Fibroblast of lung (primary cell): ENCODE measurements at regions not wholly inside any gene's neighbourhood (a gene's known extent, or its start where the extent isn't known, plus 50 kb on each side); places are given as distances from the start of the nearest gene placed in this dataset.

Source experiments
- DNase-seq, 2 donors: peaks; one replicate each; pipeline versions ENCODE4 v3.0.0 to v3.0.0-alpha.2; 2010; ENCODE audit warnings: low read depth in 2 of 2
- H2AFZ ChIP-seq: 2 replicates; pipeline ENCODE4 v1.5.1; 2012; ENCODE audit warnings: low read length, control low read depth, inconsistent platforms
- H3K27ac ChIP-seq: 2 replicates; pipeline ENCODE4 v1.5.1; 2011; ENCODE audit warnings: low read length, control low read depth; ENCODE audit not compliant: insufficient read depth
- H3K27me3 ChIP-seq: 2 replicates; pipeline ENCODE4 v1.5.1; 2011; ENCODE audit warnings: mild to moderate bottlenecking, low read length; ENCODE audit not compliant: control insufficient read depth, insufficient read depth
- H3K36me3 ChIP-seq: 2 replicates; pipeline ENCODE4 v1.5.1; 2011; ENCODE audit warnings: low read length; ENCODE audit not compliant: control insufficient read depth, insufficient read depth
- H3K4me1 ChIP-seq: 2 replicates; pipeline ENCODE4 v1.5.1; 2011; ENCODE audit warnings: low read length; ENCODE audit not compliant: control insufficient read depth, insufficient read depth; ENCODE audit errors: extremely low read depth
- H3K4me2 ChIP-seq: 2 replicates; pipeline ENCODE4 v1.5.1; 2011; ENCODE audit warnings: low read length, control low read depth; ENCODE audit not compliant: insufficient read depth; ENCODE audit errors: extremely low read depth
- H3K4me3 ChIP-seq, 4 experiments: fragments of 200-600 bp in 1 of 4; sonication (generic) in 1 of 4; replicated peaks in 1 of 4; 2 replicates each; pipeline ENCODE4 v1.5.1; 2011 to 2016; ENCODE audit warnings: low read length in 4 of 4, low read depth in 3 of 4, mild to moderate bottlenecking in 3 of 4, control low read depth in 2 of 4, inconsistent platforms in 1 of 4, mixed read lengths in 1 of 4; ENCODE audit not compliant: insufficient read depth in 1 of 4; ENCODE audit errors: control extremely low read depth in 1 of 4
- H3K79me2 ChIP-seq: 2 replicates; pipeline ENCODE4 v1.5.1; 2012; ENCODE audit warnings: mild to moderate bottlenecking, low read length, inconsistent platforms; ENCODE audit not compliant: control insufficient read depth, insufficient read depth
- H3K9ac ChIP-seq: 2 replicates; pipeline ENCODE4 v1.5.1; 2011; ENCODE audit warnings: mild to moderate bottlenecking, low read length, control low read depth; ENCODE audit not compliant: insufficient read depth
- H3K9me3 ChIP-seq: 2 replicates; pipeline ENCODE4 v1.5.1; 2012; ENCODE audit warnings: low read depth, low read length; ENCODE audit not compliant: control insufficient read depth, insufficient read depth
- H4K20me1 ChIP-seq: 2 replicates; pipeline ENCODE4 v1.5.1; 2011; ENCODE audit warnings: low read length; ENCODE audit not compliant: control insufficient read depth, insufficient read depth; ENCODE audit errors: extremely low read depth
- CTCF ChIP-seq, 2 donors: IDR thresholded peaks in 1 of 2; conservative IDR thresholded peaks in 1 of 2; 1 replicate in 1 of 2; 2 replicates in 1 of 2; pipeline ENCODE4 v1.5.1; 2011 to 2012; ENCODE audit warnings: low read length in 2 of 2, control low read depth in 1 of 2, inconsistent platforms in 1 of 2, low read depth in 1 of 2, mild to moderate bottlenecking in 1 of 2
- EZH2 ChIP-seq: IDR thresholded peaks from 2 replicates; pipeline ENCODE4 v1.5.1; 2012; ENCODE audit warnings: low read length, control low read depth, mild to moderate bottlenecking; ENCODE audit errors: missing control alignments

GRCh38 chr10:8248868-8249267, 194.4 kb downstream of the GATA3 start:
- no peaks in the 10 kb centered on the region for H3K36me3 ChIP-seq
- H3K4me3 ChIP-seq: no peak overlapping the region
- no peak overlapping the region for H3K9ac ChIP-seq
- H2AFZ ChIP-seq: no peak overlapping the region
- H3K4me2 ChIP-seq: no peak overlapping the region
- no peaks in the 10 kb centered on the region for H4K20me1 ChIP-seq
- DNase-seq: no peak
- no peaks in the 10 kb centered on the region for H3K27me3 ChIP-seq
- TF ChIP-seq CTCF (conservative IDR thresholded peaks at IDR 0.05 in 1 of 2, IDR thresholded peaks at IDR 0.05 in 1 of 2; ENCODE audit: low read depth in 1 of 2, low read length in 2 of 2): no peak
- TF ChIP-seq EZH2: no peak
- H3K4me1 ChIP-seq: no peaks in the 10 kb centered on the region
- no peak overlapping the region for H3K27ac ChIP-seq
- no peaks in the 10 kb centered on the region for H3K79me2 ChIP-seq
- H3K9me3 ChIP-seq: no peaks in the 10 kb centered on the region

- Histone ChIP-seq H3K9me3 (no peaks in the 10 kb centered on the region), H3K4me1 (no peaks in the 10 kb centered on the region), H3K4me2 (no peak overlapping the region), H2AFZ (no peak overlapping the region), H3K36me3 (no peaks in the 10 kb centered on the region), H4K20me1 (no peaks in the 10 kb centered on the region), H3K27me3 (no peaks in the 10 kb centered on the region), H3K79me2 (no peaks in the 10 kb centered on the region), H3K9ac (no peak overlapping the region), H3K4me3 (no peak overlapping the region), H3K27ac (no peak overlapping the region)
- DNase-seq: no peak
- TF ChIP-seq EZH2 (no peak), CTCF (conservative IDR thresholded peaks at IDR 0.05 in 1 of 2, IDR thresholded peaks at IDR 0.05 in 1 of 2; ENCODE audit: low read depth in 1 of 2, low read length in 2 of 2) (no peak)
Observed at GRCh38 chr10:8254350-8254749, 199.9 kb downstream of the GATA3 start.

- no peak overlapping the region for H2AFZ ChIP-seq
- H3K36me3 ChIP-seq: no peaks in the 10 kb centered on the region
- DNase-seq: peak in 1 of 2 donors; percentile 42
- H3K27me3 ChIP-seq: no peaks in the 10 kb centered on the region
- no peaks in the 10 kb centered on the region for H3K4me1 ChIP-seq
- H3K27ac ChIP-seq: no peak overlapping the region
- no peak overlapping the region for H3K4me3 ChIP-seq
- no peaks in the 10 kb centered on the region for H3K79me2 ChIP-seq
- no peaks in the 10 kb centered on the region for H3K9me3 ChIP-seq
- no peak overlapping the region for H3K4me2 ChIP-seq
- H4K20me1 ChIP-seq: no peaks in the 10 kb centered on the region
- no peak overlapping the region for H3K9ac ChIP-seq
- no peak for TF ChIP-seq EZH2
- TF ChIP-seq CTCF (conservative IDR thresholded peaks at IDR 0.05 in 1 of 2, IDR thresholded peaks at IDR 0.05 in 1 of 2; ENCODE audit: low read depth in 1 of 2, low read length in 2 of 2): no peak
Observed at GRCh38 chr10:8255301-8255700, 200.8 kb downstream of the GATA3 start.
